HG02852 (cell line): ENCODE measurements at regions not wholly inside any gene's neighbourhood (a gene's known extent, or its start where the extent isn't known, plus 50 kb on each side); places are given as distances from the start of the nearest gene placed in this dataset.
"Not testable (repeated sequence)": the region's sequence is repeated elsewhere in the genome, so short reads cannot be mapped to it uniquely, and the experiment has no call there.

Experiments
- ATAC-seq: cut with Tn5 transposase; IDR thresholded peaks from one replicate; pipeline ENCODE4 v1.9.1; 2021; ENCODE audit warnings: mild to moderate bottlenecking, moderate library complexity; ENCODE audit not compliant: unreplicated experiment

- ATAC-seq: peak; percentile 94
These were observed 381.1 kb downstream of the SEC23A start for GRCh38 chr14:38721822-38722431.

- ATAC-seq: no peak
These were observed 384.5 kb downstream of the SEC23A start for GRCh38 chr14:38718519-38718918.

GRCh38 chr14:38716926-38717325 lies 386.1 kb downstream of the SEC23A start:
- no peak for ATAC-seq

- no peak for ATAC-seq
These were observed 392.2 kb downstream of the SEC23A start for GRCh38 chr14:38710881-38711280.

GRCh38 chr14:38710196-38710595 lies 392.8 kb downstream of the SEC23A start:
- no peak for ATAC-seq

GRCh38 chr14:38705220-38705619 lies 397.8 kb downstream of the SEC23A start:
- no peak for ATAC-seq

- ATAC-seq: no peak
These were observed 398.8 kb downstream of the SEC23A start for GRCh38 chr14:38704220-38704619.

GRCh38 chr14:38696925-38697324 lies 406.1 kb downstream of the SEC23A start:
- no peak for ATAC-seq

GRCh38 chr14:38693423-38693822 lies 409.6 kb downstream of the SEC23A start:
- ATAC-seq: no peak

GRCh38 chr14:38669027-38669426 lies 413.1 kb upstream of the CLEC14A start:
- ATAC-seq: no peak

- no peak for ATAC-seq
These were observed 407.5 kb upstream of the CLEC14A start for GRCh38 chr14:38663382-38663781.

- no peak for ATAC-seq
These were observed 406.9 kb upstream of the CLEC14A start for GRCh38 chr14:38662781-38663180.

GRCh38 chr14:38646391-38646790 lies 390.5 kb upstream of the CLEC14A start:
- no peak for ATAC-seq

GRCh38 chr14:38634913-38635312 lies 379.0 kb upstream of the CLEC14A start:
- ATAC-seq: not testable (repeated sequence)

GRCh38 chr14:38629412-38629811 lies 373.5 kb upstream of the CLEC14A start:
- no peak for ATAC-seq

- no peak for ATAC-seq
These were observed 371.3 kb upstream of the CLEC14A start for GRCh38 chr14:38627163-38627562.

- ATAC-seq: no peak
These were observed 367.8 kb upstream of the CLEC14A start for GRCh38 chr14:38623661-38624060.

GRCh38 chr14:38618514-38618913 lies 362.6 kb upstream of the CLEC14A start:
- ATAC-seq: no peak

GRCh38 chr14:38616959-38617358 lies 361.1 kb upstream of the CLEC14A start:
- no peak for ATAC-seq

GRCh38 chr14:38611928-38612327 lies 356.0 kb upstream of the CLEC14A start:
- no peak for ATAC-seq

GRCh38 chr14:38608244-38608643 lies 352.4 kb upstream of the CLEC14A start:
- ATAC-seq: no peak

GRCh38 chr14:38605193-38606114 lies 349.6 kb upstream of the CLEC14A start:
- ATAC-seq: no peak
